ENCODE measurements at regions not wholly inside any gene's neighbourhood (a gene's known extent, or its start where the extent isn't known, plus 50 kb on each side); places are given as distances from the start of the nearest gene placed in this dataset.

- DNase-seq = no peak
Measured at GRCh38 chr22:48603621-48604320, 1223.9 kb downstream of the BRD1 start.

- no peak for DNase-seq
Measured at GRCh38 chr22:48602805-48603518, 1224.7 kb downstream of the BRD1 start.

DNA sequence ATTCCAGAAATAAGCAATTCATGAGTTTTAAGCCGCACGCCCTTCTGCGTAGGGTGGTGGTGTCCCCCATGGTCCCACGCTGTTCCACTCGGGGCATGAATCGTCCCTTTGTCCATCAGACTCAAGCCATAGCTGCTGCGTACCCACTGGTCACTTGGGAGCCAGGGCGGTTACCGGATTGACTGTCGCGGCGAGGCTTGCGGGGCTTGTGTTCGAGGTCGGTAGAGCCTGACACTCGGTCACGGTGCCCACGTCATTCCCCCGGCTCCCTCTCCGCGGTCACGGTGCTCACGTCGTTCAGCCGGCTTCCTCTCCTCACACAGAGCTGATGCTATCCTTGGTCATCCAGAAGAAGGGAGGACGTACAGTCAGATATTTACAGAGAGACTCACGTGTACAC lies 1227.0 kb downstream of the BRD1 start:
- no peak for DNase-seq

GRCh38 chr22:48600171-48600570 lies 1227.5 kb downstream of the BRD1 start:
- DNase-seq = no peak

DNA sequence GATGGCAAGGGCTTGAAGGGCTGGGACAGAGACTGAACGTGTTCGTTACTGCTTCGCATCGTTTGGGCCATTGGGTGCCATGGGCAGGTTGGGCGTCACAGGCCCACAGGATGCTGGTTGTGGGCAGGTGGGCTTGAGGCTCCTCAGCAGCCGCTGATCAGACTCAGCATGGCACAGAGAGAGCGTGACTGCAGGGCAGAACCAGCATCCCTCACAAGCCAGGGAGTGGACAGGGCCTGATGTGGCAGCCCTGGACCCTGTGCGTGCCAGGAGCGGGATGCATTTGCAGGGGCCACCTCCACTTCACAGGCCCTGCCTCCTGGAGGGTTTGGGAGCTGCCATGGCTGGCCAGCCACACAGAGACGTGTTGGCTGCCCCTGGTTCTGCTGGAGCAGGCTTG lies 1228.3 kb downstream of the BRD1 start:
- no peak for DNase-seq

- DNase-seq = no peak
Measured at GRCh38 chr22:48596111-48596850, 1231.4 kb downstream of the BRD1 start.

DNA sequence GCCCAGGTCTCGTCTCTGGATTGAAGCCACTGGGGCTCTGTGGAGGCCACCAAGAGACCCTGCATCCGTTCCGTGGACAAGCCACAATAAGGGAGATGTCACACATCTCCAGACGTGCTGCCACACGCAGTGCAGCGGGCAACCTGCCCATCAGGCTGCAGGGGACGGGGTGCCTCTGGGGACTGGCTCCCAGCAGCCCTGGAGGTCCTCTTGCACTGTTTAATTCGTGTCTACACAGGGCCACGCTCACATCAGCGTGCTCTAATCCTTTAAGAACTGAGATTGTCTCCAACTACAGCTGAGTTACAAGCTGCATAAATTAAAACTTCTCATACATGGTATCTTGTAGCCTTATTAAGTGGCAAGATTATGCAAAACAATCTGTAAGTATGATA lies 1232.2 kb downstream of the BRD1 start:
- no peak for DNase-seq

DNA sequence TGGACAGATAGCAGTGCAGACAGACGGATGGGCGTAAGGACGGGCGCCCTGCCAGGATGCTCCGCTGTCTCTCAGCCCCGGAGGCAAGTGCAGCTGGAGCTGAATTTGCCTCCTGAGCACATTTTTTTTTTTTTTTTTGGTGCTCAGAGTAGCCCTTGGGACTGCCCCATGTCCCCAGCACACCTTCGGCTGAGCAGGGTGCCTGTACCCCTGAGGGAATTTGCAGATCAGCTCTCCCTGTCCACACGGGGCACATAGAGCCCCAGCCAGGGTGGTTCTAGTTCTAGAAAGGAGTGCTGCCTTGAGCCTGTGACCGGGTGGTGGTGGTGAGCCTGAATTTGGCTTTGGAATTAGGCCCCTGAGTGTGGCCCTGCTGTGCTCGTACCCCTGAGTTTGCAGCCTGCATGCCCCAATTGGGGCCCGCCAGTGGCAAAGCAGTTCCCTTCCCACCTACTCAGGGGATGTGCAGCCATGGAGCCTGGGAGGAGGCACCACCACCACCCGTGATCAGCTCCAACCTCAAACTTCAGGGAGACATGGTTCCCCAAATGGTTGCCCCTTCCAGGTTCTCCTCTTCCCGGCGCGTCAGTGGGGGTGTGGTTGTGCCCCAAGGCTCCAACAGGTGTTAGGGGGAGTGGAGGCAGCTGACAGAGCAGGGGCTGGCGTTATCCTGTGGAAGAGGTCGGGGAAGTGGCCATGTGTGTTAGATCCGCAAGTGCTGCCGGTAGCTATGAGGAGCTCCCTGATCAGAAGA lies 1232.7 kb downstream of the BRD1 start:
- no peak for DNase-seq

DNA sequence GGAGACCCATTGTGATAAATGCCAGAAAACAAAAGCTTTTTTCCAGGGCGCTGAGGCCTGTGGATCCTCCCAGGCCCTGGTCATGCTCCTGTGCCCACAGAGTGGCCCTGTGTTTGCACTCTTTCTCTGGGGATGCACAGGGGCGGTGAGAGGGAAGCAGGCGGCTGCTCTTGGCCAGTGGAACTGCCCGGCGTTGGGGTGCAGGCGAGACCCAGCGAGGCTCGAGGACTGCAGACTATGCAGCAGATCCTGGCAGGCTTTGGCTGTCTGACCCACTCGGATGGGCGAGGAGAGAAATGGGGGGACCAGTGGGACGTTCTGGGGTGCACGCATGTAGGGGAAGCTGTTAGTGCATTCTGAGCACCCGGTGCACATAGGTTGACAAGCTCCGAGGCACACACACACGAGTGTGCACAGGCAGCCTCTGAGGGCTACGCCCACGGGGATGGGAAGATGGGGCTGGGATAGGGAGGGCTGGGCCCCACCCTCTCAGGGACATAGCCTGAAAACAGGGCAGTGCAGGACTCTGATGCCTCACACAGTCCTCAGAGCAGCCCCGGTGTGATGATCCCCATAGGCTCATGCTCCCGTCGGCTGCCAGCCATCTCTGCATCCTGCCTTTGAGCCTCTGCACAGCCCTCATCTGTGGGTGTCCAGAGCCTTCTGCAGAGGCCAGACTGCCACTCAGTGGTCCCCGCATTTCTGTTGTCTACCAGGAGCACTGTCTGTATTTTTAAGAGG lies 1233.5 kb downstream of the BRD1 start:
- DNase-seq = peak in 1 of 2 experiments; percentile 45

DNA sequence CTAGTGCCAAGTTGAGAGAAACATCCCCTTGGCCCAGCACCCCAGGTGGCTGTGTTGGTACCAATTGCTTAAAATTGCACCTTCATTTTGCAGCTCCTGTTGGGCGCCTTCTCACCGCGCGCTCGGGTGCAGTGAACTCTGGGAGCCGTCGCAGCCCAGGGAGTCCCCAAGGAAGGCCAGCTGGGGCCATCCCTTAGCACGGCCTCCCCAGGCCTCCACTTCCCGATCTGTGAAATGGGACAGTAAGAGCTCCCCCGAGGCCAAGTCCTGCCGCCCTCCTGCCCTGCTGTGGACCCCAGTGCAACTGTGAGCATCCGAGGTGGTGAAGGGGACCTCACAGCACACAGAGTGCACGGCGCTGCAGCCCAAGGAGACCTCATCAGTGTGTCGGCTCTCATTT lies 1234.1 kb downstream of the BRD1 start:
- no peak for DNase-seq

- DNase-seq = no peak
Measured at GRCh38 chr22:48592931-48593330, 1234.7 kb downstream of the BRD1 start.

GRCh38 chr22:48592488-48592887 lies 1235.2 kb downstream of the BRD1 start:
- DNase-seq = no peak

DNA sequence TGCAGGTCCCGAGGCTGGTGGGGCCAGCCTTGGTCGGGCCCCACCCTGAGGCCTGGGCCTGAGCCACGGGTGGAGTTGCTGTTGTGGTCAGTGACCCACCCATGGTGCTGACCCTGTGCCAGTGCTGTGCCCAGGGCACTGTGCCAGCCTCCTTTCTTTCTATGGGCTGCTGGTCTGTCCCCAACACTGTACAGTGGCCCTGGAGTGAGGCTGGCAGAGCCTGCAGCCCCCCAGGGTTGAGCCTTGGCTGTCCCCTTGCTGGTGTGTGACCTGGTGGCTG lies 1235.7 kb downstream of the BRD1 start:
- DNase-seq = no peak

DNA sequence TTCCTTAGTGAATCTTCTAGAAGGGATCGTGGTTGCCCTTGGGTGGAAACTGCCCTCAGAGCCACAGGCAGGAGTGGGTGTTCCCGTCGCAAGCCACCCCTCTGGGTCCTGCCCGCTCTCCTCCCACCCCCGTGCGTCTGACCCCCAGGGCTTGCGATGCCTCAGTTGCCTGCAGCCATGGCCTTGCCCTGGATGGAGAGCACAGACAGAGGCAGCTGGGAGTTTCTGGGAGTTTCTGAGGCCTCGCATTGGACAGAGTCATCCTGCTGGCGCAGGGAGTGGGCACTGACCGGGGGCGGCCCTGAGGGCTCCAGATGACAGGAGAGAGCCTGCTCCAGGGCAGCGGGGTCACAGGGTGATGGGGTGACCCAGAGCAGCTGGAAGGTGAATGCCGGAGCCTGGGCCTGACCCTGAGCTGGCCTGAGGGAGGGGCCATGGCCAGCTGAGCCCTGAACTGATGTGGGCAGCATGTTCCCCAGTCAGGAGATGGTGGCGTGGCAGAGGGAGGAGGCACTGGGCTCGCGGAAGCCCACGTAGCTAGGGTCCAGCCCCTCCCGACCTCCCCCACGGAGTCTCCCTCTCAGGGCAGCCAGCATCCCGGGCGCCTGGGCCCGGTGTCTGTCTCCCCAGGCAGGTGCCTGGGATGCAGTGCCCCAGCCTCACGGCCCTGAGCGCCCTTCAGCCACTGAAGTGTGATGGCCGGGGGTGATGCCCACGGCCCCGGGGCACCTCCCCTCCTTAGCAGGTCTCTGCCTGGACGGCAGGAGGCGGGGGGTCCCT lies 1236.2 kb downstream of the BRD1 start:
- DNase-seq = no peak

DNA sequence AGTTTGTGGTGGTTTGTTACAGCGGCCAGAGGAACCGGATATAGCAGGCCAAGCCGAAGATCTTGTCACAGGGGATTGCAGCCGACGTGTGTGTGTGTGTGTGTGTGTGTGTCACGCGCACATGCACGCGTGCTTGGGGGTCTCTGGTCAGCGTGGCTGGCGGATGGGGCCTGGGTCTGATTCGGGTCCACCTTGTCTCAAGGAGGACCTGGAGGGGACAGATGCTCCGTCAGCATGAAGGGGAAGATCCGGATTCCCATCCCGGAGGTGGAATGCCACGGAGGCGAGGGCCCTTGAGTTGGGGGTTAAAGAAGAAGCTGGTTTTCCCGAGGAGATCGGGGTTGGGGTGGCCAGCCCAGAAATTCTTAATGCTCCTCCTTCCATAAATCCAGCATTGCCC lies 1237.8 kb downstream of the BRD1 start:
- no peak for DNase-seq

- DNase-seq = no peak
Measured at GRCh38 chr22:48588878-48589450, 1238.7 kb downstream of the BRD1 start.

DNA sequence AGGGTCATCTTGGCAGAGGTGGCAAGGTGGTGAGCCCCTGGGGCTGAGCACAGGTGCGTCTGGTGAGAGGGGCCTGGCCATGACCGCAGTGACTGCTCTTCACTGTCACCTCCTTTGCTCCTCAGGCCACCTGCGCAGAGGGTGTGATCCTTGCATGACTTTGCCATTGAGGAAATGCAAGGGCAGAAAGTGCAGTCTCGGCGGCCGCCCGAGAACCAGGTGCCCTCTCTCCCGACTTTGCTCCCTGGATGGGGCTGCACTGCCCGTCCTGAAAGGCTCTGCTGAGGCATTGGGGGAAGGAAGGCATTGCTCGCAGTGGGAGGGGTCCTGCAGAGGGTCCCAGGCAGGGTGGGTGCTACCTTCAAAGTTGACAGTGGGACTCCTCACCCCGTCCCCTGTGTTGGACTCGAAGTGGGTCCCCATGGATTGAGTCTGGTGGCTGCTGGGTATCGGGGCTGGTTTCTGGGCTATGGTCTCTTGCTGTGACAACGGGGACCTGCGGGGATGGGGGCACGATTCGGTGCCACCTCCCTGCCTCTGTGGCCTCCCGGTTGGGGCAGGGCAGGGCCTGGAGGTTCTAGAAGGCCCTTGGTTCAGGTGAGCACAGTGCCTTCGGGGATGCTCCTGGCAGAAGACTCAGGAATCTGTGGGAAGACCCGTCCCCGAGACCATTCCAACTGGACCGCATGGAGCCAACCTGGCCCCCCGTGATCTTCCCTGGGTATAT lies 1239.4 kb downstream of the BRD1 start:
- DNase-seq = no peak

DNA sequence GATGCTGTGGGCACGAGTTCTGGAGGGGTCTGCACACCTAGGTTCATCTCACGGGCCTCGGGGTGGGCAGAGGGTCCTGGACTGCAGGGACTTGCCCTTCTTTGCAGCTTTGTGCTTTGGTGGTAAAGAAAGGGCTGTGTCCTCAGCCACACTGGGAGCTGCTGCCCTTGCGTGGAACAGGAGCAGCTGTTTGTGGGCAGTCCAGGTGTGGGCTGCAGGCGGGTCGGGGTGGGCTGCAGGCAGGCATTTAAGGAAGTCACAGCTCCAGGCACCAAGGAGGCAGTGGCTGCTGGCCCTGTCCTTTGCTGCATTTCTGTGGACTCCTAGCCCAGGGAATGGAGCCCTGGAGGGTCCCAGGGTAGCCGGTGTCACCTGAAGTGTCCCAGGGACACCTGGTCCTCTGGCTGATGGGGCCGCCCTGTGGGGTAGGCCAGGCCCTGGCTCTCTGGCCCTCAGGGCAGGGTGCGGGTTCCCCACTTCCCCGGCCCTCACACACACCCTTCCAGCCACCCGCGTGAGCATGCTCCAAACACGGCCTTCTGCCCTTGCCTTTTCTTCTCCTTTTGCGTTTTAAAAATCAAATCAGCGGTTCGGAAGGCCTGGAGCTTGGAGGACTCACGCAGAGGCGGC lies 1240.3 kb downstream of the BRD1 start:
- no peak for DNase-seq

GRCh38 chr22:48586799-48587185 lies 1240.9 kb downstream of the BRD1 start:
- no peak for DNase-seq
